HepG2 (cell line): ENCODE measurements at regions not wholly inside any gene's neighbourhood (a gene's known extent, or its start where the extent isn't known, plus 50 kb on each side); places are given as distances from the start of the nearest gene placed in this dataset.

Experiments used
- CAMTA2 ChIP-seq: sonication (generic); formaldehyde crosslinking; IDR thresholded peaks from 2 replicates; pipeline ENCODE4 v1.4.0; 2020; ENCODE audit warnings: mild to moderate bottlenecking, missing genetic modification reagents, borderline replicate concordance
- CHD4 ChIP-seq: fragments of 200-600 bp; sonication (generic); IDR thresholded peaks from 2 replicates; pipeline ENCODE4 v1.7.0; 2017; ENCODE audit warnings: mild to moderate bottlenecking, low read length, borderline replicate concordance
- FOXM1 ChIP-seq: sonication (generic); formaldehyde crosslinking; IDR thresholded peaks from 2 replicates; pipeline ENCODE4 v1.5.0; 2020; ENCODE audit warnings: missing genetic modification reagents
- HDAC6 ChIP-seq: fragments of 200-600 bp; sonication (generic); IDR thresholded peaks from 2 replicates; pipeline ENCODE4 v1.7.0; 2017; ENCODE audit warnings: mild to moderate bottlenecking, antibody characterized with exemption, low read length, low read depth
- NR2F6 ChIP-seq, 2 experiments: IDR thresholded peaks; 2 replicates each; pipeline ENCODE4 v1.6.1; 2016; ENCODE audit warnings: antibody characterized with exemption in 1 of 2, mild to moderate bottlenecking in 1 of 2
- NRL ChIP-seq: sonication (generic); formaldehyde crosslinking; IDR thresholded peaks from 2 replicates; pipeline ENCODE4 v1.5.0; 2020; ENCODE audit warnings: missing genetic modification reagents, mild to moderate bottlenecking, moderate library complexity, borderline replicate concordance
- RFXANK ChIP-seq: IDR thresholded peaks from 2 replicates; pipeline ENCODE4 v1.6.1; 2016
- TBX3 ChIP-seq: fragments of 450-650 bp; IDR thresholded peaks from 2 replicates; pipeline ENCODE4 v1.6.1; 2017; ENCODE audit warnings: antibody characterized with exemption, mild to moderate bottlenecking, inconsistent platforms, borderline replicate concordance
- ZKSCAN8 ChIP-seq: IDR thresholded peaks from 2 replicates; pipeline ENCODE4 v1.6.1; 2016; ENCODE audit warnings: borderline replicate concordance, missing genetic modification reagents, missing compliant biosample characterization
- ZNF263 ChIP-seq: sonication (generic); formaldehyde crosslinking; IDR thresholded peaks from 2 replicates; pipeline ENCODE4 v1.4.0; 2020; ENCODE audit warnings: missing genetic modification reagents
- ZNF446 ChIP-seq: sonication (generic); formaldehyde crosslinking; IDR thresholded peaks from 2 replicates; pipeline ENCODE4 v1.5.0; 2020; ENCODE audit warnings: mild to moderate bottlenecking, missing genetic modification reagents
- ZNF496 ChIP-seq: sonication (generic); formaldehyde crosslinking; IDR thresholded peaks from 2 replicates; pipeline ENCODE4 v1.8.1; 2023; ENCODE audit warnings: mild to moderate bottlenecking, moderate library complexity, missing genetic modification reagents; ENCODE audit not compliant: insufficient replicate concordance
- ZNF552 ChIP-seq: sonication (generic); formaldehyde crosslinking; IDR thresholded peaks from 2 replicates; pipeline ENCODE4 v1.9.0; 2022; ENCODE audit warnings: missing genetic modification reagents, mild to moderate bottlenecking, borderline replicate concordance
- ZSCAN9 ChIP-seq: IDR thresholded peaks from 2 replicates; pipeline ENCODE4 v1.6.1; 2016; ENCODE audit warnings: borderline replicate concordance
- TF ChIP-seq, protein P1 (sequence below): sonication (generic); formaldehyde crosslinking; IDR thresholded peaks from 2 replicates; pipeline ENCODE4 v1.5.0; 2020; ENCODE audit warnings: mild to moderate bottlenecking, missing genetic modification reagents
- TF ChIP-seq, protein P2 (sequence below): sonication (generic); formaldehyde crosslinking; IDR thresholded peaks from 2 replicates; pipeline ENCODE4 v1.4.0; 2020; ENCODE audit warnings: missing genetic modification reagents
- TF ChIP-seq, protein P3 (sequence below): sonication (generic); formaldehyde crosslinking; IDR thresholded peaks from 2 replicates; pipeline ENCODE4 v1.4.0; 2020; ENCODE audit warnings: missing genetic modification reagents
- TF ChIP-seq, protein P4 (sequence below): sonication (generic); formaldehyde crosslinking; IDR thresholded peaks from 2 replicates; pipeline ENCODE4 v1.8.0; 2022; ENCODE audit warnings: mild to moderate bottlenecking, missing genetic modification reagents, moderate library complexity
- TF ChIP-seq, protein P5 (sequence below): sonication (generic); formaldehyde crosslinking; IDR thresholded peaks from 2 replicates; pipeline ENCODE4 v1.5.0; 2020; ENCODE audit warnings: missing genetic modification reagents

DNA sequence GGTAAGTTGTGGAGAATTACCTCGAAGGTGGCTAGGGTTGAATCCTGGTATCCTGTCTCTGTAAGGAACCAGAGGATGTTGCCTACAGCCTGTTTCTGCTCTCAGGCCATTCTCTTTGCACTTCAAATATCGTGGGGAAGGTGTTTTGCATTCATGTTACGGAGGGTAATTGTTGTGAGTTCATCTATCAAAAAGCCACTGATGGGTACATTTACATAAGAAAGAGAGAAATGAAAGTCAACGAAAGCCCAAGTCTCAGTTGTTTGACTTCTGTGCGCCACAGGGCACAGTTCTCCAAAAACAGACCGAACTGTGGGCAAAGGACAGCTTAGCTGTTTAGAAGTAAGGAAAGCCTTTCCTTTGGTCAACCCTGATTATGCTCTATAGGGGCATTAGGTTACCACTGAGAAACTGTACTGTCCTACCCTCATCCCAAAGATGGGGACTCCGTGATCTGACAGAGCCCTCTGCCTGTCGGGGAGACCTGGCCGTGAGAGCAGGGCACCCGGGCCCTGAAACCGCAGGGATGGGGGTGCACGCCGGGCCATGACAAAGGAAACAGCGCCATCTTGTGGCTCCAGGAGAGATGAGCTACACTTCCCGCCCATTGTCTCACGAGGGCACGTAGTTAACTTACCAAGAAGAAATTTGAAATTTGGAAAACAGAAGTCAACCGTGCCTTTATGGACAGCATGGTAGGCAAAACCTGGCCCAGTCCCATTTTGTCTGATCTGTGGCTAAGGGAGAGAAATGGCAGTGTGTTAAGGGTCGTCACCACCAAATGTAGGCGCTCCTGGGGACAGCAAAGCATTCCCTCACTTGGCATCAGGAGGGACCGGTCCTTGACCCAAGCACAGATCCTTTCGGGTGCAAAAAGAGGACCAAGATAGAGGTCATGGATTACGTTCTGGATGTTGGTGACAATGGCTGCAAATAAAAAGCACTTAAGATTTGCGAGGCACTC is 74.5 kb upstream of the DYNLRB2 start (continued):
- TF ChIP-seq, protein P1, sequence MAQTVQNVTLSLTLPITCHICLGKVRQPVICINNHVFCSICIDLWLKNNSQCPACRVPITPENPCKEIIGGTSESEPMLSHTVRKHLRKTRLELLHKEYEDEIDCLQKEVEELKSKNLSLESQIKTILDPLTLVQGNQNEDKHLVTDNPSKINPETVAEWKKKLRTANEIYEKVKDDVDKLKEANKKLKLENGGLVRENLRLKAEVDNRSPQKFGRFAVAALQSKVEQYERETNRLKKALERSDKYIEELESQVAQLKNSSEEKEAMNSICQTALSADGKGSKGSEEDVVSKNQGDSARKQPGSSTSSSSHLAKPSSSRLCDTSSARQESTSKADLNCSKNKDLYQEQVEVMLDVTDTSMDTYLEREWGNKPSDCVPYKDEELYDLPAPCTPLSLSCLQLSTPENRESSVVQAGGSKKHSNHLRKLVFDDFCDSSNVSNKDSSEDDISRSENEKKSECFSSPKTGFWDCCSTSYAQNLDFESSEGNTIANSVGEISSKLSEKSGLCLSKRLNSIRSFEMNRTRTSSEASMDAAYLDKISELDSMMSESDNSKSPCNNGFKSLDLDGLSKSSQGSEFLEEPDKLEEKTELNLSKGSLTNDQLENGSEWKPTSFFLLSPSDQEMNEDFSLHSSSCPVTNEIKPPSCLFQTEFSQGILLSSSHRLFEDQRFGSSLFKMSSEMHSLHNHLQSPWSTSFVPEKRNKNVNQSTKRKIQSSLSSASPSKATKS (CRISPR knock-in tag): no peak
- TF ChIP-seq ZNF552 (CRISPR knock-in tag): no peak
- no peak for TF ChIP-seq RFXANK
- no peak for TF ChIP-seq ZKSCAN8 (CRISPR knock-in tag)
- no peak for TF ChIP-seq FOXM1 (CRISPR knock-in tag)
- no peak for TF ChIP-seq TBX3
- 0 out of 2 replicates have a peak, but pooled peaks have one; percentile 39 for TF ChIP-seq ZNF263 (CRISPR knock-in tag)
- TF ChIP-seq NR2F6 (IDR thresholded peaks at IDR 0.05): no peak
- no peak for TF ChIP-seq NR2F6 (CRISPR knock-in tag; IDR thresholded peaks at IDR 0.05)
- TF ChIP-seq CHD4: 0 out of 2 replicates have a peak, but pooled peaks have one; percentile 40
- TF ChIP-seq ZNF496: no peak
- TF ChIP-seq NRL (CRISPR knock-in tag): no peak
- TF ChIP-seq ZNF446: no peak
- TF ChIP-seq ZSCAN9 (CRISPR knock-in tag): no peak
- TF ChIP-seq, protein P2, sequence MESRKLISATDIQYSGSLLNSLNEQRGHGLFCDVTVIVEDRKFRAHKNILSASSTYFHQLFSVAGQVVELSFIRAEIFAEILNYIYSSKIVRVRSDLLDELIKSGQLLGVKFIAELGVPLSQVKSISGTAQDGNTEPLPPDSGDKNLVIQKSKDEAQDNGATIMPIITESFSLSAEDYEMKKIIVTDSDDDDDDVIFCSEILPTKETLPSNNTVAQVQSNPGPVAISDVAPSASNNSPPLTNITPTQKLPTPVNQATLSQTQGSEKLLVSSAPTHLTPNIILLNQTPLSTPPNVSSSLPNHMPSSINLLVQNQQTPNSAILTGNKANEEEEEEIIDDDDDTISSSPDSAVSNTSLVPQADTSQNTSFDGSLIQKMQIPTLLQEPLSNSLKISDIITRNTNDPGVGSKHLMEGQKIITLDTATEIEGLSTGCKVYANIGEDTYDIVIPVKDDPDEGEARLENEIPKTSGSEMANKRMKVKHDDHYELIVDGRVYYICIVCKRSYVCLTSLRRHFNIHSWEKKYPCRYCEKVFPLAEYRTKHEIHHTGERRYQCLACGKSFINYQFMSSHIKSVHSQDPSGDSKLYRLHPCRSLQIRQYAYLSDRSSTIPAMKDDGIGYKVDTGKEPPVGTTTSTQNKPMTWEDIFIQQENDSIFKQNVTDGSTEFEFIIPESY (CRISPR knock-in tag): no peak
- TF ChIP-seq, protein P3, sequence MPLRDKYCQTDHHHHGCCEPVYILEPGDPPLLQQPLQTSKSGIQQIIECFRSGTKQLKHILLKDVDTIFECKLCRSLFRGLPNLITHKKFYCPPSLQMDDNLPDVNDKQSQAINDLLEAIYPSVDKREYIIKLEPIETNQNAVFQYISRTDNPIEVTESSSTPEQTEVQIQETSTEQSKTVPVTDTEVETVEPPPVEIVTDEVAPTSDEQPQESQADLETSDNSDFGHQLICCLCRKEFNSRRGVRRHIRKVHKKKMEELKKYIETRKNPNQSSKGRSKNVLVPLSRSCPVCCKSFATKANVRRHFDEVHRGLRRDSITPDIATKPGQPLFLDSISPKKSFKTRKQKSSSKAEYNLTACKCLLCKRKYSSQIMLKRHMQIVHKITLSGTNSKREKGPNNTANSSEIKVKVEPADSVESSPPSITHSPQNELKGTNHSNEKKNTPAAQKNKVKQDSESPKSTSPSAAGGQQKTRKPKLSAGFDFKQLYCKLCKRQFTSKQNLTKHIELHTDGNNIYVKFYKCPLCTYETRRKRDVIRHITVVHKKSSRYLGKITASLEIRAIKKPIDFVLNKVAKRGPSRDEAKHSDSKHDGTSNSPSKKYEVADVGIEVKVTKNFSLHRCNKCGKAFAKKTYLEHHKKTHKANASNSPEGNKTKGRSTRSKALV (CRISPR knock-in tag): peak; percentile 75; the same call in 1 of the 2 replicates
- TF ChIP-seq CAMTA2 (CRISPR knock-in tag): peak; percentile 25; the same call in 1 of the 2 replicates
- TF ChIP-seq, protein P4, sequence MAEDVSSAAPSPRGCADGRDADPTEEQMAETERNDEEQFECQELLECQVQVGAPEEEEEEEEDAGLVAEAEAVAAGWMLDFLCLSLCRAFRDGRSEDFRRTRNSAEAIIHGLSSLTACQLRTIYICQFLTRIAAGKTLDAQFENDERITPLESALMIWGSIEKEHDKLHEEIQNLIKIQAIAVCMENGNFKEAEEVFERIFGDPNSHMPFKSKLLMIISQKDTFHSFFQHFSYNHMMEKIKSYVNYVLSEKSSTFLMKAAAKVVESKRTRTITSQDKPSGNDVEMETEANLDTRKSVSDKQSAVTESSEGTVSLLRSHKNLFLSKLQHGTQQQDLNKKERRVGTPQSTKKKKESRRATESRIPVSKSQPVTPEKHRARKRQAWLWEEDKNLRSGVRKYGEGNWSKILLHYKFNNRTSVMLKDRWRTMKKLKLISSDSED (CRISPR knock-in tag): no peak
- TF ChIP-seq, protein P5, sequence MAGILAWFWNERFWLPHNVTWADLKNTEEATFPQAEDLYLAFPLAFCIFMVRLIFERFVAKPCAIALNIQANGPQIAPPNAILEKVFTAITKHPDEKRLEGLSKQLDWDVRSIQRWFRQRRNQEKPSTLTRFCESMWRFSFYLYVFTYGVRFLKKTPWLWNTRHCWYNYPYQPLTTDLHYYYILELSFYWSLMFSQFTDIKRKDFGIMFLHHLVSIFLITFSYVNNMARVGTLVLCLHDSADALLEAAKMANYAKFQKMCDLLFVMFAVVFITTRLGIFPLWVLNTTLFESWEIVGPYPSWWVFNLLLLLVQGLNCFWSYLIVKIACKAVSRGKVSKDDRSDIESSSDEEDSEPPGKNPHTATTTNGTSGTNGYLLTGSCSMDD (CRISPR knock-in tag): no peak
- TF ChIP-seq HDAC6: no peak
